MM.1S (cell line): ENCODE measurements at regions not wholly inside any gene's neighbourhood (a gene's known extent, or its start where the extent isn't known, plus 50 kb on each side); places are given as distances from the start of the nearest gene placed in this dataset.

Experiments
- EZH2 ChIP-seq: fragments of 300-600 bp; sonication (generic); optimal IDR thresholded peaks from 2 replicates; pipeline ENCODE3; 2017; ENCODE audit warnings: low read depth, mild to moderate bottlenecking, antibody characterized with exemption, low read length, mixed read lengths
- EZH2phosphoT487 ChIP-seq: fragments of 300-600 bp; sonication (generic); IDR thresholded peaks from 2 replicates; pipeline ENCODE4 v1.6.1; 2018; ENCODE audit warnings: antibody characterized with exemption, low read length
- TF ChIP-seq, protein P1 (sequence below): fragments of 300-600 bp; sonication (generic); IDR thresholded peaks from 2 replicates; pipeline ENCODE4 v1.5.1; 2016; ENCODE audit warnings: antibody characterized with exemption, low read length, mixed read lengths

DNA sequence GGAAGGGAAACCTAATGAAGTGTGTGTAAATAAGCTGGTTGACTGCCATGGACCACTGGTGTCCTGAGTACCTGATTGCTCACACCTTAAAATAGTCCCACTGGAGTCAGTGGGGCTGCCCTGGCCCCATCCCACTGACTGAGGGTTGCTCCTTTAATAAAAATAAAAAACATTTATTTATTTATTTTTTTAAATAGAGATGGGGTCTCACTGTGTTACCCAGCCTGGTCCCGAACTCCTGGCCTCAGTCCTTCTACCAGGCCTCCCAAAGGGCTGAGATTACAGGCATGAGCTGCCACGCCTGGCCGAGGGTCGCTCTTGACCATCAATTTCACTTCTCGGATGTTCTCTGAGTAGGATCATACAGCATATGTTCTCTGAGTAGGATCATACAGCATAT is 394.2 kb upstream of the IRX2 start:
- TF ChIP-seq, protein P1, sequence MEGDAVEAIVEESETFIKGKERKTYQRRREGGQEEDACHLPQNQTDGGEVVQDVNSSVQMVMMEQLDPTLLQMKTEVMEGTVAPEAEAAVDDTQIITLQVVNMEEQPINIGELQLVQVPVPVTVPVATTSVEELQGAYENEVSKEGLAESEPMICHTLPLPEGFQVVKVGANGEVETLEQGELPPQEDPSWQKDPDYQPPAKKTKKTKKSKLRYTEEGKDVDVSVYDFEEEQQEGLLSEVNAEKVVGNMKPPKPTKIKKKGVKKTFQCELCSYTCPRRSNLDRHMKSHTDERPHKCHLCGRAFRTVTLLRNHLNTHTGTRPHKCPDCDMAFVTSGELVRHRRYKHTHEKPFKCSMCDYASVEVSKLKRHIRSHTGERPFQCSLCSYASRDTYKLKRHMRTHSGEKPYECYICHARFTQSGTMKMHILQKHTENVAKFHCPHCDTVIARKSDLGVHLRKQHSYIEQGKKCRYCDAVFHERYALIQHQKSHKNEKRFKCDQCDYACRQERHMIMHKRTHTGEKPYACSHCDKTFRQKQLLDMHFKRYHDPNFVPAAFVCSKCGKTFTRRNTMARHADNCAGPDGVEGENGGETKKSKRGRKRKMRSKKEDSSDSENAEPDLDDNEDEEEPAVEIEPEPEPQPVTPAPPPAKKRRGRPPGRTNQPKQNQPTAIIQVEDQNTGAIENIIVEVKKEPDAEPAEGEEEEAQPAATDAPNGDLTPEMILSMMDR: no peak
- TF ChIP-seq EZH2: no peak
- TF ChIP-seq EZH2phosphoT487: no peak
